WTC11 (cell line): ENCODE measurements at regions not wholly inside any gene's neighbourhood (a gene's known extent, or its start where the extent isn't known, plus 50 kb on each side); places are given as distances from the start of the nearest gene placed in this dataset.

Experiments used
- ATAC-seq: fragments of 200-7000 bp; cut with Tn5 transposase; 2 replicates; pipeline ENCODE4 v1.10.0; 2021; ENCODE audit warnings: mild to moderate bottlenecking, moderate library complexity
- CTCF ChIA-PET: fragments of 300-600 bp; sonication (Branson Sonifier 250); formaldehyde crosslinking; loops from one replicate; lab custom pipeline; 2021; ENCODE audit warnings: antibody characterized with exemption; lab: Charles Lee
- POLR2A ChIA-PET: fragments of 350-600 bp; sonication (Branson Sonifier 250); formaldehyde crosslinking; loops from one replicate; lab custom pipeline; 2021; ENCODE audit warnings: antibody characterized with exemption; lab: Charles Lee
- DNase-seq: peaks from one replicate; pipeline ENCODE4 v3.0.0; 2021; ENCODE audit warnings: low spot score
- H3K27ac Mint-ChIP-seq: 2 replicates; pipeline ENCODE4 v1.8.0; 2021; ENCODE audit warnings: mixed read lengths
- H3K27me3 Mint-ChIP-seq: 2 replicates; pipeline ENCODE4 v1.8.0; 2021; ENCODE audit warnings: low read depth, mild to moderate bottlenecking, moderate library complexity, mixed read lengths
- H3K36me3 Mint-ChIP-seq: 2 replicates; pipeline ENCODE4 v1.8.0; 2021; ENCODE audit warnings: mixed read lengths
- H3K4me1 Mint-ChIP-seq: 2 replicates; pipeline ENCODE4 v1.8.0; 2022; ENCODE audit warnings: mixed read lengths
- H3K4me3 Mint-ChIP-seq: 2 replicates; pipeline ENCODE4 v1.8.0; 2021; ENCODE audit warnings: mild to moderate bottlenecking, moderate library complexity, mixed read lengths
- H3K9me3 Mint-ChIP-seq: 2 replicates; pipeline ENCODE4 v1.8.0; 2021; ENCODE audit warnings: mixed read lengths
- CBFB ChIP-seq: sonication (generic); formaldehyde crosslinking; IDR thresholded peaks from 2 replicates; pipeline ENCODE4 v1.8.1; 2022; ENCODE audit warnings: mild to moderate bottlenecking, low read depth, missing genetic modification reagents
- ETV6 ChIP-seq: sonication (generic); formaldehyde crosslinking; IDR thresholded peaks from 2 replicates; pipeline ENCODE4 v1.8.1; 2022; ENCODE audit warnings: mild to moderate bottlenecking, missing genetic modification reagents
- GTF2I ChIP-seq: fragments of 250-450 bp; sonication (Bioruptor Pico); conservative IDR thresholded peaks from 2 replicates; pipeline ENCODE4 v1.4.0; 2021; ENCODE audit warnings: mild to moderate bottlenecking
- MXD4 ChIP-seq: fragments of 250-450 bp; sonication (Bioruptor Pico); IDR thresholded peaks from 2 replicates; pipeline ENCODE4 v1.8.0; 2021; ENCODE audit warnings: mild to moderate bottlenecking, moderate library complexity, borderline replicate concordance
- NFATC4 ChIP-seq: fragments of 250-450 bp; sonication (Bioruptor Pico); IDR thresholded peaks from 2 replicates; pipeline ENCODE4 v1.9.0; 2021; ENCODE audit warnings: mild to moderate bottlenecking
- NFE2L1 ChIP-seq: sonication (generic); formaldehyde crosslinking; IDR thresholded peaks from 2 replicates; pipeline ENCODE4 v1.8.1; 2023; ENCODE audit warnings: missing genetic modification reagents
- NFYB ChIP-seq: sonication (generic); formaldehyde crosslinking; conservative IDR thresholded peaks from 2 replicates; pipeline ENCODE4 v1.8.0; 2022; ENCODE audit warnings: low read depth, missing genetic modification reagents
- NR2C2 ChIP-seq: sonication (generic); formaldehyde crosslinking; IDR thresholded peaks from 2 replicates; pipeline ENCODE4 v1.8.0; 2022; ENCODE audit warnings: mild to moderate bottlenecking, missing genetic modification reagents
- NR3C1 ChIP-seq: sonication (generic); formaldehyde crosslinking; conservative IDR thresholded peaks from 2 replicates; pipeline ENCODE4 v1.8.1; 2023; ENCODE audit warnings: low read depth, mild to moderate bottlenecking, missing genetic modification reagents
- TEAD4 ChIP-seq: sonication (generic); formaldehyde crosslinking; IDR thresholded peaks from 2 replicates; pipeline ENCODE4 v1.8.0; 2022; ENCODE audit warnings: mild to moderate bottlenecking, missing genetic modification reagents
- ZNF219 ChIP-seq: sonication (generic); formaldehyde crosslinking; IDR thresholded peaks from 2 replicates; pipeline ENCODE4 v1.8.0; 2023; ENCODE audit warnings: missing genetic modification reagents, mild to moderate bottlenecking, borderline replicate concordance
- TF ChIP-seq, protein P1 (sequence below): sonication (generic); formaldehyde crosslinking; IDR thresholded peaks from 2 replicates; pipeline ENCODE4 v1.8.1; 2022; ENCODE audit warnings: low read depth, mild to moderate bottlenecking, moderate library complexity, missing genetic modification reagents, borderline replicate concordance
- TF ChIP-seq, protein P2 (sequence below): fragments of 250-450 bp; sonication (Bioruptor Pico); IDR thresholded peaks from 2 replicates; pipeline ENCODE4 v1.9.0; 2021; ENCODE audit warnings: moderate library complexity, mild to moderate bottlenecking, inconsistent platforms, borderline replicate concordance
- TF ChIP-seq, protein P3 (sequence below): sonication (generic); formaldehyde crosslinking; IDR thresholded peaks from 2 replicates; pipeline ENCODE4 v1.8.0; 2022; ENCODE audit warnings: missing genetic modification reagents
- TF ChIP-seq, protein P4 (sequence below): sonication (generic); formaldehyde crosslinking; conservative IDR thresholded peaks from 2 replicates; pipeline ENCODE4 v1.8.1; 2022; ENCODE audit warnings: mild to moderate bottlenecking, missing genetic modification reagents
- TF ChIP-seq, protein P5 (sequence below): sonication (generic); formaldehyde crosslinking; IDR thresholded peaks from 2 replicates; pipeline ENCODE4 v1.8.1; 2023; ENCODE audit warnings: mild to moderate bottlenecking, missing genetic modification reagents
- TF ChIP-seq, protein P6 (sequence below): sonication (generic); formaldehyde crosslinking; IDR thresholded peaks from 2 replicates; pipeline ENCODE4 v1.8.0; 2022; ENCODE audit warnings: mild to moderate bottlenecking, missing genetic modification reagents

DNA sequence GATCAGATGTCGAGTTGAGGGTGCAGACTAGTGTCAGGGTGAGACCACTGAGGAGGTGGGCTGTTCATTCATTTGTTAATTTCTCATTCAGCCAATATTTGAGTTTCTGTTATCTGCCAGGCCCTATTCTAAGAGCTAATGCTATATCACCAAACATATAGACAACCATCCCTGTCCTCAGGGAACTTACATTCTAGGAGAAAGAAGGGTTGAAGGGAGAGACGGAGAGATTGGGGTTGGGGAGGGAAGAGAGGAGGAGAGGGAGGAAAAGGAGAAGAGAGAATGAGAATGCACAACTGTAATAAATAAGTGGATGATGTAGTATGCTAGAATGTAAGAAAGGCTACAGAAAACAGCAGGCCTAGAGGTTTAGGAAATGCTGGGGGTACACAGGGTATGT is 129.9 kb upstream of the PITX1 start:
- Mint-ChIP-seq H3K27ac (no peak overlapping the region), H3K36me3 (no peaks in the 10 kb centered on the region), H3K4me3 (no peak overlapping the region), H3K9me3 (peaks cover 5% of the 10 kb centered on the region), H3K4me1 (no peaks in the 10 kb centered on the region), H3K27me3 (peaks cover 24% of the 10 kb centered on the region)
- TF ChIP-seq CBFB (CRISPR knock-in tag) (no peak), GTF2I (CRISPR knock-in tag) (no peak), ETV6 (CRISPR knock-in tag) (no peak)
- TF ChIP-seq, protein P1, sequence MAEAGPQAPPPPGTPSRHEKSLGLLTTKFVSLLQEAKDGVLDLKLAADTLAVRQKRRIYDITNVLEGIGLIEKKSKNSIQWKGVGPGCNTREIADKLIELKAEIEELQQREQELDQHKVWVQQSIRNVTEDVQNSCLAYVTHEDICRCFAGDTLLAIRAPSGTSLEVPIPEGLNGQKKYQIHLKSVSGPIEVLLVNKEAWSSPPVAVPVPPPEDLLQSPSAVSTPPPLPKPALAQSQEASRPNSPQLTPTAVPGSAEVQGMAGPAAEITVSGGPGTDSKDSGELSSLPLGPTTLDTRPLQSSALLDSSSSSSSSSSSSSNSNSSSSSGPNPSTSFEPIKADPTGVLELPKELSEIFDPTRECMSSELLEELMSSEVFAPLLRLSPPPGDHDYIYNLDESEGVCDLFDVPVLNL (CRISPR knock-in tag) = no peak
- CTCF ChIA-PET = interaction anchor here (1.0 kb wide), 1 partner anchor 114 kb away, joined by 3 read pairs; no protein-coding TSS in a partner anchor
- ATAC-seq = no peak
- DNase-seq = no peak
- POLR2A ChIA-PET = no interaction called here

DNA sequence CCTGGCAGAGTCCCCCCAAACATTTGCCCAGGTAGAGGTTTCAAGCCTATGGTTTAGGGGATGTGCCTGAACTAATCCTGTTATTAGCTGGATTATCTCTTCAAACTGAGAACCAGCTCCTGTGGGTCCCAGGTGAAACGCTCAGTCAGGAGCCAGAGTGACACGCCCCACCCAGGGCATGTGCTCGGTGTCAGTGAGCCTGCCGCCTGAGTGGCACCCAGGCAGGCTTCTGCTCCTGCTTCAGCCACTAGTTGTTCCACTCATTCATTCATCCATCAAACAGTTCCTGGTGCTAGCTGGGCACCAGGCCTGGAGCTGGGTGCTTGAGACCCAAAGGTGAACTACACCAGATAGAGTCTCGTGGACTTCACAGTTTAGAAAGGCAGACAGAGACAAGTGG is 129.4 kb upstream of the PITX1 start:
- ATAC-seq = no peak
- Mint-ChIP-seq H3K27ac (no peak overlapping the region), H3K4me1 (no peaks in the 10 kb centered on the region), H3K36me3 (no peaks in the 10 kb centered on the region), H3K9me3 (peaks cover 10% of the 10 kb centered on the region), H3K4me3 (no peak overlapping the region), H3K27me3 (peaks cover 24% of the 10 kb centered on the region)
- ChIA-PET CTCF (interaction anchor here (1.0 kb wide), 1 partner anchor 113 kb away, joined by 3 read pairs; no protein-coding TSS in a partner anchor), POLR2A (no interaction called here)
- no peak for DNase-seq
- TF ChIP-seq ZNF219 (CRISPR knock-in tag) = no peak
- no peak for TF ChIP-seq NFATC4 (CRISPR knock-in tag)
- TF ChIP-seq MXD4 (CRISPR knock-in tag) = no peak
- no peak for TF ChIP-seq NFE2L1 (CRISPR knock-in tag)
- TF ChIP-seq, protein P2, sequence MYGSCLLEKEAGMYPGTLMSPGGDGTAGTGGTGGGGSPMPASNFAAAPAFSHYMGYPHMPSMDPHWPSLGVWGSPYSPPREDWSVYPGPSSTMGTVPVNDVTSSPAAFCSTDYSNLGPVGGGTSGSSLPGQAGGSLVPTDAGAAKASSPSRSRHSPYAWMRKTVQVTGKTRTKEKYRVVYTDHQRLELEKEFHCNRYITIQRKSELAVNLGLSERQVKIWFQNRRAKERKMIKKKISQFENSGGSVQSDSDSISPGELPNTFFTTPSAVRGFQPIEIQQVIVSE = no peak

DNA sequence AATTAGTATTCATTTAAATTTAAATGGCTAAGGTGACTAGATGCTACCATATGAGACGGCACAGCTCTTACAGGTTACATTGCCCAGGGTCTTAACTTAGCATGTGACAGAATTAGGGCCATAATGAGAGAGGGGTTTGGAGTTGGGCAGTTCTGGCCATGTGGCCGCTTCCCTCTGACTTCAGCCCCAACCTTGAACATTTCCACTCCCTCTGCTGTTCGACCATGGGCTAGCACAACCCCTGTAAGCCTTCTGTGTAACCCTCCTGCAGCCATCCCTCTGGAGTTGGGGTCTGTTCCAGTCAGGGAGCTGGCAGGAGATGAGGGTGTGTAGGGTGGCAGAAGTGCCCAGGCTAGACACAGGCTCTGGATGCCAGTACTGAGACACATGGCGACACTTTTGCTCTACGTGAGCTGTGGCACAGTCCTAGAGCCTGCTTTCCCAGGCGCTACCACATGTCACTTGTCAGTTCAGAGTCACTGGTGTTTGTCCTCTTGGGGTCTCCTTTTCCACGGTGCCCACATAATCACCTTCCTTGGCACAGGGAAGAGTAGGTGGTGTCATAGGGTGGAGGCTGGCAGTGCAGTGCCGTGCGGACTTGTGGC is 128.7 kb upstream of the PITX1 start:
- DNase-seq = no peak
- CTCF ChIA-PET = interaction anchor here (1.0 kb wide), 1 partner anchor 113 kb away, joined by 3 read pairs; no protein-coding TSS in a partner anchor
- H3K27me3 Mint-ChIP-seq = peaks cover 24% of the 10 kb centered on the region

DNA sequence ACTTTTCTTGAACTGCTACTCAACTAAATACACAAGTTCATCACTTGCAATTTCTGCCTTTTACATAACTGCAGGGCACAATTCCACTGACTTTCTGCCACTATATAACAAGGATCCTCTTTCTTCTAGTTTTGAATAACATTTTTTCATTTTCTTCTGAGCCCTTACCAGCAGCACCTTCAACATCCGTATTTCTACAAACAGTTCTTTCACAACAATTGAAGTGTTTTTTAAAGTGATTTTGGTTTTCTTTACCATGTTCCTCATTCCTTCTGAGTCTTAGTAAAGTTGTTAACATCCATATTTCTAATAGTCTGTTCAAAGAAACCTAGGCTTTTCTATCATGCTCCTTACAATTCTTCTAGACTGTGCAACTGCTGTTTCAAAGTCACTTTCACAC is 127.2 kb upstream of the PITX1 start:
- Mint-ChIP-seq H3K4me3 (no peak overlapping the region), H3K27ac (no peak overlapping the region), H3K9me3 (peaks cover 20% of the 10 kb centered on the region), H3K36me3 (no peaks in the 10 kb centered on the region), H3K4me1 (no peaks in the 10 kb centered on the region), H3K27me3 (peaks cover 24% of the 10 kb centered on the region)
- CTCF ChIA-PET = no interaction called here
- DNase-seq = no peak
- TF ChIP-seq, protein P3, sequence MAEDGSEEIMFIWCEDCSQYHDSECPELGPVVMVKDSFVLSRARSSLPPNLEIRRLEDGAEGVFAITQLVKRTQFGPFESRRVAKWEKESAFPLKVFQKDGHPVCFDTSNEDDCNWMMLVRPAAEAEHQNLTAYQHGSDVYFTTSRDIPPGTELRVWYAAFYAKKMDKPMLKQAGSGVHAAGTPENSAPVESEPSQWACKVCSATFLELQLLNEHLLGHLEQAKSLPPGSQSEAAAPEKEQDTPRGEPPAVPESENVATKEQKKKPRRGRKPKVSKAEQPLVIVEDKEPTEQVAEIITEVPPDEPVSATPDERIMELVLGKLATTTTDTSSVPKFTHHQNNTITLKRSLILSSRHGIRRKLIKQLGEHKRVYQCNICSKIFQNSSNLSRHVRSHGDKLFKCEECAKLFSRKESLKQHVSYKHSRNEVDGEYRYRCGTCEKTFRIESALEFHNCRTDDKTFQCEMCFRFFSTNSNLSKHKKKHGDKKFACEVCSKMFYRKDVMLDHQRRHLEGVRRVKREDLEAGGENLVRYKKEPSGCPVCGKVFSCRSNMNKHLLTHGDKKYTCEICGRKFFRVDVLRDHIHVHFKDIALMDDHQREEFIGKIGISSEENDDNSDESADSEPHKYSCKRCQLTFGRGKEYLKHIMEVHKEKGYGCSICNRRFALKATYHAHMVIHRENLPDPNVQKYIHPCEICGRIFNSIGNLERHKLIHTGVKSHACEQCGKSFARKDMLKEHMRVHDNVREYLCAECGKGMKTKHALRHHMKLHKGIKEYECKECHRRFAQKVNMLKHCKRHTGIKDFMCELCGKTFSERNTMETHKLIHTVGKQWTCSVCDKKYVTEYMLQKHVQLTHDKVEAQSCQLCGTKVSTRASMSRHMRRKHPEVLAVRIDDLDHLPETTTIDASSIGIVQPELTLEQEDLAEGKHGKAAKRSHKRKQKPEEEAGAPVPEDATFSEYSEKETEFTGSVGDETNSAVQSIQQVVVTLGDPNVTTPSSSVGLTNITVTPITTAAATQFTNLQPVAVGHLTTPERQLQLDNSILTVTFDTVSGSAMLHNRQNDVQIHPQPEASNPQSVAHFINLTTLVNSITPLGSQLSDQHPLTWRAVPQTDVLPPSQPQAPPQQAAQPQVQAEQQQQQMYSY (CRISPR knock-in tag) = no peak
- TF ChIP-seq NR2C2 (CRISPR knock-in tag) (no peak), NFYB (no peak)
- TF ChIP-seq, protein P4, sequence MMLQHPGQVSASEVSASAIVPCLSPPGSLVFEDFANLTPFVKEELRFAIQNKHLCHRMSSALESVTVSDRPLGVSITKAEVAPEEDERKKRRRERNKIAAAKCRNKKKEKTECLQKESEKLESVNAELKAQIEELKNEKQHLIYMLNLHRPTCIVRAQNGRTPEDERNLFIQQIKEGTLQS (CRISPR knock-in tag) = no peak
- TF ChIP-seq, protein P5, sequence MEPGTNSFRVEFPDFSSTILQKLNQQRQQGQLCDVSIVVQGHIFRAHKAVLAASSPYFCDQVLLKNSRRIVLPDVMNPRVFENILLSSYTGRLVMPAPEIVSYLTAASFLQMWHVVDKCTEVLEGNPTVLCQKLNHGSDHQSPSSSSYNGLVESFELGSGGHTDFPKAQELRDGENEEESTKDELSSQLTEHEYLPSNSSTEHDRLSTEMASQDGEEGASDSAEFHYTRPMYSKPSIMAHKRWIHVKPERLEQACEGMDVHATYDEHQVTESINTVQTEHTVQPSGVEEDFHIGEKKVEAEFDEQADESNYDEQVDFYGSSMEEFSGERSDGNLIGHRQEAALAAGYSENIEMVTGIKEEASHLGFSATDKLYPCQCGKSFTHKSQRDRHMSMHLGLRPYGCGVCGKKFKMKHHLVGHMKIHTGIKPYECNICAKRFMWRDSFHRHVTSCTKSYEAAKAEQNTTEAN (CRISPR knock-in tag) = no peak
- POLR2A ChIA-PET = no interaction called here
- ATAC-seq = no peak

More for the DNA sequence above, 128.7 kb upstream of the PITX1 start:
- no peak overlapping the region for H3K4me3 Mint-ChIP-seq
- TF ChIP-seq, protein P6, sequence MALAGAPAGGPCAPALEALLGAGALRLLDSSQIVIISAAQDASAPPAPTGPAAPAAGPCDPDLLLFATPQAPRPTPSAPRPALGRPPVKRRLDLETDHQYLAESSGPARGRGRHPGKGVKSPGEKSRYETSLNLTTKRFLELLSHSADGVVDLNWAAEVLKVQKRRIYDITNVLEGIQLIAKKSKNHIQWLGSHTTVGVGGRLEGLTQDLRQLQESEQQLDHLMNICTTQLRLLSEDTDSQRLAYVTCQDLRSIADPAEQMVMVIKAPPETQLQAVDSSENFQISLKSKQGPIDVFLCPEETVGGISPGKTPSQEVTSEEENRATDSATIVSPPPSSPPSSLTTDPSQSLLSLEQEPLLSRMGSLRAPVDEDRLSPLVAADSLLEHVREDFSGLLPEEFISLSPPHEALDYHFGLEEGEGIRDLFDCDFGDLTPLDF (CRISPR knock-in tag) = no peak
- TF ChIP-seq, protein P4 (CRISPR knock-in tag) = no peak
- TF ChIP-seq TEAD4 (CRISPR knock-in tag) = no peak
- TF ChIP-seq NR3C1 (CRISPR knock-in tag) = no peak
- no peaks in the 10 kb centered on the region for H3K36me3 Mint-ChIP-seq
- peaks cover 16% of the 10 kb centered on the region for H3K9me3 Mint-ChIP-seq
- peak; percentile 67 for ATAC-seq
- H3K27ac Mint-ChIP-seq = no peak overlapping the region
- no peaks in the 10 kb centered on the region for H3K4me1 Mint-ChIP-seq
- POLR2A ChIA-PET = no interaction called here
